Thoracic aorta (tissue), 2 donors: ENCODE measurements at regions not wholly inside any gene's neighbourhood (a gene's known extent, or its start where the extent isn't known, plus 50 kb on each side); places are given as distances from the start of the nearest gene placed in this dataset.

Source experiments
- ATAC-seq: fragments of 150-250 bp; one replicate; pipeline ENCODE4 v1.8.0; 2017; ENCODE audit warnings: low read depth; ENCODE audit not compliant: insufficient number of reproducible peaks, low FRiP score
- DNase-seq: peaks from one replicate; pipeline ENCODE4 v3.0.0-alpha.2; 2020; ENCODE audit warnings: low spot score
- H3K27ac ChIP-seq, 2 donors: fragments of 200-600 bp; sonication (generic); 1 replicate in 1 of 2; 2 replicates in 1 of 2; pipeline ENCODE4 v1.5.1; 2016; ENCODE audit warnings: mild to moderate bottlenecking in 2 of 2, moderate library complexity in 2 of 2
- H3K27me3 ChIP-seq: fragments of 200-600 bp; sonication (generic); replicated peaks from 2 replicates; pipeline ENCODE4 v1.6.0; 2016; ENCODE audit warnings: mild to moderate bottlenecking; ENCODE audit not compliant: insufficient read depth
- H3K36me3 ChIP-seq: fragments of 200-600 bp; sonication (generic); one replicate; pipeline ENCODE4 v1.5.1; 2016
- H3K4me1 ChIP-seq, 2 donors: fragments of 200-600 bp; sonication (generic); 1 replicate in 1 of 2; 2 replicates in 1 of 2; pipeline versions ENCODE4 v1.5.1 to v1.6.0; 2016; ENCODE audit warnings: low read depth in 2 of 2, mild to moderate bottlenecking in 1 of 2; ENCODE audit not compliant: control insufficient read depth in 1 of 2
- H3K4me3 ChIP-seq: fragments of 200-600 bp; sonication (generic); 2 replicates; pipeline ENCODE4 v1.5.1; 2016; ENCODE audit warnings: mild to moderate bottlenecking
- H3K9me3 ChIP-seq: fragments of 200-600 bp; sonication (generic); 2 replicates; pipeline ENCODE4 v1.5.1; 2016
- TF ChIP-seq, protein P1 (sequence below): fragments of 200-600 bp; sonication (generic); IDR thresholded peaks from one replicate; pipeline ENCODE4 v1.5.1; 2019; ENCODE audit warnings: antibody characterized with exemption

DNA sequence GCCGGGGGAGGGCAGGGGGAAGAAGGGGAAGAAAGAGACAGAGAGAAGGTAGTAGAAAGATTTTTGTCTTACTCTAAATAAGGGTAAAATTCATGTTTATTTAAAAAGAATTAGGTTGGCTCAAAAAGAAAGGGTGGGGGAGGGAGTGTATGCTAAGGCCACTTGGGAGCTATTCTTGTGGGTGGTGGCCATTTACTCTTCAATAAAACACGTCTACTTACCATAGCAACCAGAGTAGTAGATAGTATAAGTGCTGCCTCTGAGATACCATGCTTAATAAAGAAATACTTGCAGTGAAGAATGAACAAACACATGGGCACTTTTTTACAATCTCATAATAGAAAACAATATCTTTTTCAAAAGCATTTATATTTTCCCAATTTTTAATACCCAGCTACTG lies 538.1 kb upstream of the PTBP2 start:
- Histone ChIP-seq H3K27ac (no peak overlapping the region), H3K27me3 (no peaks in the 10 kb centered on the region), H3K4me3 (no peak overlapping the region), H3K36me3 (no peaks in the 10 kb centered on the region), H3K4me1 (peaks cover 2 to 22% of the 10 kb centered on the region in 2 donors), H3K9me3 (no peaks in the 10 kb centered on the region)
- TF ChIP-seq, protein P1, sequence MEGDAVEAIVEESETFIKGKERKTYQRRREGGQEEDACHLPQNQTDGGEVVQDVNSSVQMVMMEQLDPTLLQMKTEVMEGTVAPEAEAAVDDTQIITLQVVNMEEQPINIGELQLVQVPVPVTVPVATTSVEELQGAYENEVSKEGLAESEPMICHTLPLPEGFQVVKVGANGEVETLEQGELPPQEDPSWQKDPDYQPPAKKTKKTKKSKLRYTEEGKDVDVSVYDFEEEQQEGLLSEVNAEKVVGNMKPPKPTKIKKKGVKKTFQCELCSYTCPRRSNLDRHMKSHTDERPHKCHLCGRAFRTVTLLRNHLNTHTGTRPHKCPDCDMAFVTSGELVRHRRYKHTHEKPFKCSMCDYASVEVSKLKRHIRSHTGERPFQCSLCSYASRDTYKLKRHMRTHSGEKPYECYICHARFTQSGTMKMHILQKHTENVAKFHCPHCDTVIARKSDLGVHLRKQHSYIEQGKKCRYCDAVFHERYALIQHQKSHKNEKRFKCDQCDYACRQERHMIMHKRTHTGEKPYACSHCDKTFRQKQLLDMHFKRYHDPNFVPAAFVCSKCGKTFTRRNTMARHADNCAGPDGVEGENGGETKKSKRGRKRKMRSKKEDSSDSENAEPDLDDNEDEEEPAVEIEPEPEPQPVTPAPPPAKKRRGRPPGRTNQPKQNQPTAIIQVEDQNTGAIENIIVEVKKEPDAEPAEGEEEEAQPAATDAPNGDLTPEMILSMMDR: no peak
- no peak for ATAC-seq
- DNase-seq: no peak

DNA sequence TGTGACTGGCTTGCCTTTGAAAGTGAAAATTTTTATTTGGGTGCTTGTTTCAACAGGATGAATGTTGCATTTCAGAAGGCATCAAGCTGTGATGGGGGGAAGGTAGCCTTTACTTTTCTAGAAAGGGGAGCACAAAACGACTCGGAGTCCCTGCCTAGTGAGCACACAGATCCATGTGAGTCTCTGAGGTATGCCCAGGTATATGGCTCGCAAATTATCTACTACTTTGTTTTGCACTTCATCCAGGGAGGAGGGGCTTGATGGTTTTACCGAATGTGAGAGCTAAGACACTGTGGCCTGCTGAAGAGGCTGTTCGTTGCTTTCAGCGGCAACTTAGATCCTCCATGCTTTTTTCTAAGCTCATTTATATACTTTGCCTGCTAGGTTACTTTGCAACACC lies 537.7 kb upstream of the PTBP2 start:
- ATAC-seq: no peak
- Histone ChIP-seq H3K27me3 (no peaks in the 10 kb centered on the region), H3K9me3 (no peaks in the 10 kb centered on the region), H3K27ac (no peak overlapping the region), H3K4me1 (peaks cover 2 to 26% of the 10 kb centered on the region in 2 donors), H3K4me3 (no peak overlapping the region), H3K36me3 (no peaks in the 10 kb centered on the region)
- no peak for DNase-seq
- TF ChIP-seq, protein P1: no peak

DNA sequence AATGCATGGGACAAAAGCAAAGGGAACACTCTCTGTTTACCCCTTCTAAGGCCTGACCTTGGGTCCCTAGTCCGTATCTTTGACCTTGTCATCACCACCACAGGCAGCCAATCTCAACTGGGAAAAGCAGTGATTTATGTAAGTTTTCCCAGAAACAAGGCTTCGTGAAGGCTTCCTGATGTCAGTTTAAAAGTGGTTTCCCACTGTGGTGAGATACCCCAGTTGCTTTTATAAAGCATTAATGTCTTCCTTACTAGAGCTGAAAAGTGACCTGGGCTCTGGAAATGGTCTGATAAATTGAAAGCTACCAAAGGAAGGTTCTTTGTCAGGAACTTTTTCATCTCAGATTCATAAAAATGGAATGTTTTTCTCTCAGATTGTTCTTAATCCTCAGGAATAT lies 536.4 kb upstream of the PTBP2 start:
- no peak overlapping the region for H3K27ac ChIP-seq
- no peaks in the 10 kb centered on the region for H3K36me3 ChIP-seq
- TF ChIP-seq, protein P1: no peak
- ATAC-seq: no peak
- no peak for DNase-seq
- peaks cover 12 to 39% of the 10 kb centered on the region in 2 donors for H3K4me1 ChIP-seq
- no peaks in the 10 kb centered on the region for H3K9me3 ChIP-seq
- H3K27me3 ChIP-seq: no peaks in the 10 kb centered on the region
- no peak overlapping the region for H3K4me3 ChIP-seq

DNA sequence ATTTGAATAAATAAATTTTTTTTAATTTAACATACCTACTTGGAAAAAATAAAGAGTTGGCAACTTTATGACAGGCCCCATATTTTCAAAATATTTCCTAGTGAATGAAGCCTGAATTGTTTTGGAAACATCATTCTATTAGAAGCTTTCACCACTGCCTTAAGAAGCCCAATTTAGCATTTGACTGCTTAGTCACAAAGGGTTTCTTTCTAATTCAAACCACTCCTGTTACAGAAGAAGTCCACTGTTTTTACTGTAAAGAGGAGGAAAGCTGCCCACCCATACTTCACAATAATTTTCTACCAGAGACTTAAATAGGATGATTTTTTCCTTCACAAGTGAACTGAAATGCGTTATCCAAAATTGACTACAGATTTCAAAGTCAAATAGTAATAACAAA lies 534.6 kb upstream of the PTBP2 start:
- no peak for ATAC-seq

DNA sequence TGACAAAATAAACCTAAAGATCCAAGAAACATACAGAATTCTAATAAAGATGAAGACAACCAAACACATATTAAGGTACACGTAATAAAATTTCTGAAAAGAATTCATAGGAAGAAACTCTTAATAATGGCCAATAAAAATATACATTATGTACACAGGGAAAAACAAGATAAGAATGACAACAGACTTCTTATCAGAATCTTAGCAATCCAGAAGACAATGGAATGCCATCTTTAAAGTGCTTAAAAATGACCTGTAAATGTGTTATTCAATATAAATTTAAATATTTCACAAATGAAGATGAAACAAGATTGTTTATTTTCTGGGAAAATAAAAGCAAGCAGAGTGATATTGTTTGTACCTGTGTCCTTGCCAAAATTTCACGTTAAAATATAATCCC lies 530.4 kb upstream of the PTBP2 start:
- TF ChIP-seq, protein P1: no peak
- no peak for ATAC-seq
- Histone ChIP-seq H3K27ac (no peak overlapping the region), H3K36me3 (no peaks in the 10 kb centered on the region), H3K4me3 (no peak overlapping the region), H3K9me3 (peaks cover 2% of the 10 kb centered on the region), H3K27me3 (no peaks in the 10 kb centered on the region), H3K4me1 (peaks cover 12 to 40% of the 10 kb centered on the region in 2 donors)
- no peak for DNase-seq

More for the DNA sequence above, 534.6 kb upstream of the PTBP2 start:
- DNase-seq: no peak
- peaks cover 2% of the 10 kb centered on the region for H3K9me3 ChIP-seq
- H3K4me3 ChIP-seq: no peak overlapping the region
- no peaks in the 10 kb centered on the region for H3K27me3 ChIP-seq
- H3K27ac ChIP-seq: peak overlapping the region in 1 of 2 donors; percentile 19
- H3K4me1 ChIP-seq: peaks cover 12 to 40% of the 10 kb centered on the region in 2 donors
- no peaks in the 10 kb centered on the region for H3K36me3 ChIP-seq
- TF ChIP-seq, protein P1: no peak
